ENCODE measurements at regions not wholly inside any gene's neighbourhood (a gene's known extent, or its start where the extent isn't known, plus 50 kb on each side); places are given as distances from the start of the nearest gene placed in this dataset.

DNA sequence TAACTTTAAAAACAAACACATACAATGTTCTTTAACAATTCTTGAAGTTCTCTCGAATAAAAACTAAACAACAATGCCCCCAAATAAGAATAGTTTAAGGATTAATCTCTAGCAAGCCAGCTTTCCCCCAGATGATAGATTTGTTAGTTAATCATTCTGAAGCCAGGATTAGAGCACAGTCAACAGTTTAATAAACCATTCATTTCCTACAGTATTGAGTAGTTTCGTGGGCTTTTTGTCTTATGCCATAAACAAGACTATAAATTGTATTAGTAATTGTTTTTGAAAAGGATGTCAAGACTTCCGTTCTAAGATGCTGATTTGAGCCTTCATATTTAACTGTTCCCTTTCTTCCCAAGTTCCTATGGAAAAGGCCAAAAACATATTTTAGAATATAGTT lies 136.6 kb downstream of the PIK3R1 start:
- TF ChIP-seq EZH2phosphoT487 (IDR thresholded peaks at IDR 0.05; ENCODE audit: borderline replicate concordance, low read length): no peak
- TF ChIP-seq, protein P1, sequence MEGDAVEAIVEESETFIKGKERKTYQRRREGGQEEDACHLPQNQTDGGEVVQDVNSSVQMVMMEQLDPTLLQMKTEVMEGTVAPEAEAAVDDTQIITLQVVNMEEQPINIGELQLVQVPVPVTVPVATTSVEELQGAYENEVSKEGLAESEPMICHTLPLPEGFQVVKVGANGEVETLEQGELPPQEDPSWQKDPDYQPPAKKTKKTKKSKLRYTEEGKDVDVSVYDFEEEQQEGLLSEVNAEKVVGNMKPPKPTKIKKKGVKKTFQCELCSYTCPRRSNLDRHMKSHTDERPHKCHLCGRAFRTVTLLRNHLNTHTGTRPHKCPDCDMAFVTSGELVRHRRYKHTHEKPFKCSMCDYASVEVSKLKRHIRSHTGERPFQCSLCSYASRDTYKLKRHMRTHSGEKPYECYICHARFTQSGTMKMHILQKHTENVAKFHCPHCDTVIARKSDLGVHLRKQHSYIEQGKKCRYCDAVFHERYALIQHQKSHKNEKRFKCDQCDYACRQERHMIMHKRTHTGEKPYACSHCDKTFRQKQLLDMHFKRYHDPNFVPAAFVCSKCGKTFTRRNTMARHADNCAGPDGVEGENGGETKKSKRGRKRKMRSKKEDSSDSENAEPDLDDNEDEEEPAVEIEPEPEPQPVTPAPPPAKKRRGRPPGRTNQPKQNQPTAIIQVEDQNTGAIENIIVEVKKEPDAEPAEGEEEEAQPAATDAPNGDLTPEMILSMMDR (IDR thresholded peaks at IDR 0.05; ENCODE audit: low read depth, low read length, poor library complexity, severe bottlenecking): no peak
- H3K27ac ChIP-seq (ENCODE audit: low read depth, low read length): no peak overlapping the region
- H3F3A ChIP-seq (ENCODE audit: control insufficient read depth, insufficient read depth): no peaks in the 10 kb centered on the region
- H3K36me3 ChIP-seq (ENCODE audit: control insufficient read depth, low read length): no peaks in the 10 kb centered on the region
- no peak overlapping the region for H3K4me2 ChIP-seq (ENCODE audit: low read length)
- no peaks in the 10 kb centered on the region for H3K4me1 ChIP-seq (ENCODE audit: control insufficient read depth, low read length)
- no peaks in the 10 kb centered on the region for H3K27me3 ChIP-seq (ENCODE audit: control insufficient read depth, low read length)
- H3K9me2 ChIP-seq (replicated peaks; ENCODE audit: control insufficient read depth, low read length): no peaks in the 10 kb centered on the region
- no peaks in the 10 kb centered on the region for H3K9me3 ChIP-seq (ENCODE audit: control insufficient read depth, insufficient read depth, low read length)
- no peaks in the 10 kb centered on the region for H3K79me2 ChIP-seq (ENCODE audit: control insufficient read depth, low read length)
- H3K4me3 ChIP-seq (ENCODE audit: low read length): no peak overlapping the region
- H4K20me1 ChIP-seq (ENCODE audit: control insufficient read depth, insufficient read depth, low read depth, low read length): no peaks in the 10 kb centered on the region

DNA sequence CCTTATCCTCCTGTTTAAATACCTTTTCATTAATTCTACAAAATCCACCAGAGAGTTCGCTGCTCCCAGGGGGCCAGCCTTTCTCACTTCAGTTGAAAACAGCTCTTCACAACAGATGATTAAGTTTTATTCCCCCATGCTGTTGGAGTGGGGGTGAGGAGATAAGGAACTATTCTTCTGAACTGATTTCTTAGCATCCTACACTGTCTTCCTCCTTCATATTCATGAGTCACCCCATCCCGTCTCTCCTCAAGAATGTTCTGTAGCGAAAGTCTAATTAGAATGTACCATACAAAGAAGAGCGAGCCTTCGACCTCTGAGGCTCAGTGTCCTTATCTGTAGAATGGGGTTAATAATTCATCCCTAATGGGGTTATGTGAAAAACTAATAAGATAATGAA lies 138.0 kb downstream of the PIK3R1 start:
- no peaks in the 10 kb centered on the region for H4K20me1 ChIP-seq (ENCODE audit: control insufficient read depth, insufficient read depth, low read depth, low read length)
- no peak overlapping the region for H3K4me3 ChIP-seq (ENCODE audit: low read length)
- no peaks in the 10 kb centered on the region for H3K27me3 ChIP-seq (ENCODE audit: control insufficient read depth, low read length)
- no peak overlapping the region for H3K27ac ChIP-seq (ENCODE audit: low read depth, low read length)
- no peak overlapping the region for H3K4me2 ChIP-seq (ENCODE audit: low read length)
- H3F3A ChIP-seq (ENCODE audit: control insufficient read depth, insufficient read depth): no peaks in the 10 kb centered on the region
- H3K79me2 ChIP-seq (ENCODE audit: control insufficient read depth, low read length): no peaks in the 10 kb centered on the region
- TF ChIP-seq, protein P1 (IDR thresholded peaks at IDR 0.05; ENCODE audit: low read depth, low read length, poor library complexity, severe bottlenecking): no peak
- TF ChIP-seq EZH2phosphoT487 (IDR thresholded peaks at IDR 0.05; ENCODE audit: borderline replicate concordance, low read length): no peak
- H3K9me3 ChIP-seq (ENCODE audit: control insufficient read depth, insufficient read depth, low read length): no peaks in the 10 kb centered on the region
- no peaks in the 10 kb centered on the region for H3K36me3 ChIP-seq (ENCODE audit: control insufficient read depth, low read length)
- H3K9me2 ChIP-seq (replicated peaks; ENCODE audit: control insufficient read depth, low read length): no peaks in the 10 kb centered on the region
- no peaks in the 10 kb centered on the region for H3K4me1 ChIP-seq (ENCODE audit: control insufficient read depth, low read length)

DNA sequence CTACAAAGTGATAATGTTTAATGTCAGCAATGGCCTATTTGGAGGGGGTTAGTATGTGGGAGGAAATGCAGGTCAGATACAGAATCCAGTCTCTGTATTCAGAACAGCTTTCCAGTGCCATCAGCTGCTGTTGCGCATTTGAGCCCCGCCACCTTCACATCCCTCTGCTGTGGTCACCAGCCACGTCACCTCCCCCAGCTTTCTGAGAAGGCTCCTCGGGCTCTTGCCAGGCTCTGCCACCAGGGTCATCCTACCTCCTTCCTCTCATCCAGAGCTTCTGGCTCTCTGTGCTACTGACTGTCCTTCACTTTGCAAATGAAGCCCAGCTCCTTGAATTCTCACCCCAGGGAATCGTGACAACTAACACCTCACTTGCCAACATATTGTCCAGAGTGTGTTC lies 138.8 kb downstream of the PIK3R1 start:
- Histone ChIP-seq H3K27me3 (ENCODE audit: control insufficient read depth, low read length) (no peaks in the 10 kb centered on the region), H3K36me3 (ENCODE audit: control insufficient read depth, low read length) (no peaks in the 10 kb centered on the region), H3K4me3 (ENCODE audit: low read length) (no peak overlapping the region), H4K20me1 (ENCODE audit: control insufficient read depth, insufficient read depth, low read depth, low read length) (no peaks in the 10 kb centered on the region), H3K79me2 (ENCODE audit: control insufficient read depth, low read length) (no peaks in the 10 kb centered on the region), H3K4me2 (ENCODE audit: low read length) (no peak overlapping the region), H3K9me2 (replicated peaks; ENCODE audit: control insufficient read depth, low read length) (no peaks in the 10 kb centered on the region), H3K9me3 (ENCODE audit: control insufficient read depth, insufficient read depth, low read length) (no peaks in the 10 kb centered on the region), H3K4me1 (ENCODE audit: control insufficient read depth, low read length) (no peaks in the 10 kb centered on the region), H3K27ac (ENCODE audit: low read depth, low read length) (no peak overlapping the region), H3F3A (ENCODE audit: control insufficient read depth, insufficient read depth) (no peaks in the 10 kb centered on the region)
- no peak for TF ChIP-seq EZH2phosphoT487 (IDR thresholded peaks at IDR 0.05; ENCODE audit: borderline replicate concordance, low read length)
- TF ChIP-seq, protein P1 (IDR thresholded peaks at IDR 0.05; ENCODE audit: low read depth, low read length, poor library complexity, severe bottlenecking): no peak

DNA sequence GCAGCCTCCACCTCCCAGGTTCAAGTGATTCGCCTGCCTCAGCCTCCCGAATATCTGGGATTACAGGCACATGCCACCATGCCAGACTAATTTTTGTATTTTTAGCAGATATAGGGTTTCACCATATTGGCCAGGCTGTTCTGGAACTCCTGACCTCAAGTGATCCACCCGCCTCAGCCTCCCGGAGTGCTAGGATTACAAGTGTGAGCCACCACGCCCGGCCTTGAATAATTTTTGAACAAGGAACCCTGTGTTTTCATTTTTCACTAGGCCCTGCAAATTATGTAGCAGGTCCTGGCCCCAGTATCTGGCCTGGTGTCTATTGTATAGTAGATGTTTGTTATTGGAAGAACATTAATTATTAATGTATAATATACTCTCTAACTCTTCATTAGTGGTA lies 140.7 kb downstream of the PIK3R1 start:
- H3K36me3 ChIP-seq (ENCODE audit: control insufficient read depth, low read length): no peaks in the 10 kb centered on the region
- no peak for TF ChIP-seq EZH2phosphoT487 (IDR thresholded peaks at IDR 0.05; ENCODE audit: borderline replicate concordance, low read length)
- TF ChIP-seq, protein P1 (IDR thresholded peaks at IDR 0.05; ENCODE audit: low read depth, low read length, poor library complexity, severe bottlenecking): no peak
- H3K9me3 ChIP-seq (ENCODE audit: control insufficient read depth, insufficient read depth, low read length): no peaks in the 10 kb centered on the region
- H3K27me3 ChIP-seq (ENCODE audit: control insufficient read depth, low read length): no peaks in the 10 kb centered on the region
- H3K4me3 ChIP-seq (ENCODE audit: low read length): no peak overlapping the region
- no peaks in the 10 kb centered on the region for H3K9me2 ChIP-seq (replicated peaks; ENCODE audit: control insufficient read depth, low read length)
- no peaks in the 10 kb centered on the region for H3K4me1 ChIP-seq (ENCODE audit: control insufficient read depth, low read length)
- no peaks in the 10 kb centered on the region for H3K79me2 ChIP-seq (ENCODE audit: control insufficient read depth, low read length)
- H4K20me1 ChIP-seq (ENCODE audit: control insufficient read depth, insufficient read depth, low read depth, low read length): no peaks in the 10 kb centered on the region
- H3K4me2 ChIP-seq (ENCODE audit: low read length): no peak overlapping the region
- H3F3A ChIP-seq (ENCODE audit: control insufficient read depth, insufficient read depth): no peaks in the 10 kb centered on the region
- H3K27ac ChIP-seq (ENCODE audit: low read depth, low read length): no peak overlapping the region

All from DOHH2 (cell line).